ENCODE measurements at regions not wholly inside any gene's neighbourhood (a gene's known extent, or its start where the extent isn't known, plus 50 kb on each side); places are given as distances from the start of the nearest gene placed in this dataset.
"Not testable (repeated sequence)": the region's sequence is repeated elsewhere in the genome, so short reads cannot be mapped to it uniquely, and the experiment has no call there.

- POLR2A ChIA-PET = no interaction called here
- DNase-seq (ENCODE audit: extremely low spot score) = no peak
- no peak for TF ChIP-seq CTCF (IDR thresholded peaks at IDR 0.05; ENCODE audit: control extremely low read depth, extremely low read depth, low read depth, missing control alignments)
- CTCF ChIA-PET = no interaction called here
Measured at GRCh38 chr2:242040303-242040655, 170.8 kb downstream of the RTP5 start.

- no peak for TF ChIP-seq CTCF (IDR thresholded peaks at IDR 0.05; ENCODE audit: control extremely low read depth, extremely low read depth, low read depth, missing control alignments)
- DNase-seq (ENCODE audit: extremely low spot score) = no peak
- CTCF ChIA-PET = no interaction called here
- POLR2A ChIA-PET = no interaction called here
Measured at GRCh38 chr2:242040681-242041080, 171.2 kb downstream of the RTP5 start.

GRCh38 chr2:242041816-242042215 is 172.3 kb downstream of the RTP5 start:
- POLR2A ChIA-PET = no interaction called here
- no peak for TF ChIP-seq CTCF (IDR thresholded peaks at IDR 0.05; ENCODE audit: control extremely low read depth, extremely low read depth, low read depth, missing control alignments)

DNA sequence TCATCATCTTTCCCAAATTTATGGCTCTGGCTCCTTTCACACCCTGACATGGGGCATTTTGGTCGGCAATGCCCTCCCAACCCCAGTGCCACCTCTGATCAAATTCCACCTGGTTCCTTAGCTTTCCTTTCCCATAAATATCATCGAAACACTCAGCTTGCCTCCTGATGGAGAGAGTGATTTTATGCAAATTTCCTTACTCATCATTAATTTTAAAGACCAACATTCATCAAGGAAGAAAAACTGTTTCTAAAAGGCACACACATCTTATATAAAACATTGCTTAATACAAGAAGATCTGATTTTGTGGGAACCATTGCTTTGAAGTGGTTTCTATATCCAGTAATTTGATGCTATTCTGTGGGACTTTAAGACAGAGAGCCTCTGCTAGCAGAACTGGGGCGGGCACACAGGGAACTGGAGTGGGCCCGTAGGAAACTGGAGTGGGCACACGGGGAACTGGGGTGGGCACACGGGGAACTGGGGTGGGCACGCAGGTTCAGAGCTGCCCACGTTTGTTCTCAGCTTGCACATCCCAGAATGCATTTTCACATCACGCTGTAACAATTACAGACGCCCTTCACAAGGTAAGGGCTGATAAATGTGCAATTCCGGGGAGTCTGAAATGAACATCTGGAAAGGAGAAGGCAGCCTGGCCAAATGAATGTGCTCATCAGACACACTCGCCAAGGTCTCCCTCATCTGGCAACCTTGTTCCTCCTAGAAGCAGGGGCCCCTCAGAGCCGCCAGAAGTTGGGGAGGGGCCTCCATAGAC is 174.2 kb downstream of the RTP5 start:
- ChIA-PET POLR2A (no interaction called here), CTCF (no interaction called here)
- DNase-seq (ENCODE audit: extremely low spot score) = no peak
- TF ChIP-seq CTCF (IDR thresholded peaks at IDR 0.05; ENCODE audit: control extremely low read depth, extremely low read depth, low read depth, missing control alignments) = no peak

More at GRCh38 chr2:242041816-242042215, 172.3 kb downstream of the RTP5 start:
- CTCF ChIA-PET = interaction anchor here (1.4 kb wide), 1 partner anchor 22 kb away, joined by 3 read pairs; no protein-coding TSS in a partner anchor
- DNase-seq (ENCODE audit: extremely low spot score) = no peak

- CTCF ChIA-PET = no interaction called here
- no peak for DNase-seq (ENCODE audit: extremely low spot score)
- POLR2A ChIA-PET = no interaction called here
- TF ChIP-seq CTCF (IDR thresholded peaks at IDR 0.05; ENCODE audit: control extremely low read depth, extremely low read depth, low read depth, missing control alignments) = no peak
Measured at GRCh38 chr2:242044313-242044590, 174.7 kb downstream of the RTP5 start.

DNA sequence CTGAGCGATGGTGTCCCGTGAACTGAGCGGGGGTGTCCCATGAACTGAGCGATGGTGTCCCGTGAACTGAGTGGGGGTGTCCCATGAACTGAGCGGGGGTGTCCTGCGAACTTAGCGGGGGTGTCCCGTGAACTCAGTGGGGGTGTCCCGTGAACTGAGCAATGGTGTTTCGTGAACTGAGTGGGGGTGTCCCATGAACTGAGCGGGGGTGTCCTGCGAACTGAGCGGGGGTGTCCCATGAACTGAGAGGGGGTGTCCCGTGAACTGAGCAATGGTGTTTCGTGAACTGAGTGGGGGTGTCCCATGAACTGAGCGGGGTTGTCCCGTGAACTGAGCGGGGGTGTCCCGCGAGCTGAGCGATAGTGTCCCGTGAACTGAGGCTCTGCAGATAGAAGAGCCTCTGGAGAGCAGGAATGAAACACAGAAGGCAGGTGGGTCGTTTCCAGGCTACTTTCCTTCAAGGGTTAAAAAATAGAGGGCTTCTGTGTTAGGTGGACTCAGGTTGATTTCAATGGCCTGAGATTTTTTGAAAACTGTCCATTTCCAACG is 176.1 kb downstream of the RTP5 start:
- POLR2A ChIA-PET; DNase-seq (ENCODE audit: extremely low spot score); CTCF ChIA-PET: not testable (repeated sequence)

DNA sequence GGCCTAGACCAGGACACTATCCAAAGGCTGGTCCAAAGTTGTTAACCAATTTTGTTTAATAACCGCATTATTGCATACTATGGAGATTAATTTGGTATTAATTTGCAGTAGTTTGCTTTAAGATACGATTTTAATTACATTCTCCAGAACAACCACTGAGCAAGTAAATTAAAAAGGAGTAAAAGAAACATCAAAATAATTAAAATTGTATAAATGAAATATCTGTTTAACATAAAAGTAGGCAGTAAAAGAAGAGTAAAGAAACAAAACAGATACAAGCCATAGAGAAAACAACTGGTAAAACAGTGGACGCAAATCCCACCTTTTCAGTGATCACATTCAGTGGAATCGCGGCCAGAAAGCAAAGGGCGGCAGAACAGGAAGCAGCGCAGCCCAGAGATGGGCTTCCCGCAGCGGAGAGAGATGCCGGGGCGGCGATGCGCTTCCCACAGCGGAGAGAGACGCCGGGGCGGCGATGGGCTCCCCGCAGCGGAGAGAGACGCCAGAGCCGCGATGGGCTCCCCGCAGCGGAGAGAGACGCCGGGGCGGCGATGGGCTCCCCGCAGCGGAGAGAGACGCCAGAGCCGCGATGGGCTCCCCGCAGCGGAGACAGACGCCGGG is 176.8 kb downstream of the RTP5 start:
- no peak for DNase-seq (ENCODE audit: extremely low spot score)
- POLR2A ChIA-PET = no interaction called here
- TF ChIP-seq CTCF (IDR thresholded peaks at IDR 0.05; ENCODE audit: control extremely low read depth, extremely low read depth, low read depth, missing control alignments) = no peak
- CTCF ChIA-PET = no interaction called here
